Ramos (cell line): ENCODE measurements at regions not wholly inside any gene's neighbourhood (a gene's known extent, or its start where the extent isn't known, plus 50 kb on each side); places are given as distances from the start of the nearest gene placed in this dataset.
"Not testable (repeated sequence)": the region's sequence is repeated elsewhere in the genome, so short reads cannot be mapped to it uniquely, and the experiment has no call there.

Source experiments
- in situ Hi-C: fragments of 300-500 bp; cut with MboI; formaldehyde crosslinking; loops from one replicate; pipeline ENCODE4 v1.14.3; 2022; ENCODE audit warnings: low sequenced_read_pairs; ENCODE audit not compliant: unreplicated experiment

DNA sequence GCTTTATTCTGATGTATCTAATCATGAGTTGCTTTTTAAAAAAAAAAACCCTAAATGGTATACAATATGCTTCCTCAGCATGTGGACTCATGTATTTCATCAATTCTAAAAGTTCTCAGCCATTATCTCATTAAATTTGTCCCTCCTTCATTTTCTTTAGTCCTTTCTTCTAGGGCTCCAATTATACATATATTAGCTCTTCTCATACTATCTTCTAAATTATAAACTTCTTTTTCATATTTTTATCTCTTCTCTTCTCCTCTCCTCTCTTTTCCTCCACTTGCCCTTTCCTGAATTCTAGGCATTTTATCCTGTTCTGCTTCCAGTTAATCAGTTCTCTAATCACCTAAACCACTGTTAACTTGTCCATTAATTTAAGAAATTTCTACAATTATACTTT lies 55.0 kb upstream of the IL33 start:
- in situ Hi-C loops, result no loop called here

DNA sequence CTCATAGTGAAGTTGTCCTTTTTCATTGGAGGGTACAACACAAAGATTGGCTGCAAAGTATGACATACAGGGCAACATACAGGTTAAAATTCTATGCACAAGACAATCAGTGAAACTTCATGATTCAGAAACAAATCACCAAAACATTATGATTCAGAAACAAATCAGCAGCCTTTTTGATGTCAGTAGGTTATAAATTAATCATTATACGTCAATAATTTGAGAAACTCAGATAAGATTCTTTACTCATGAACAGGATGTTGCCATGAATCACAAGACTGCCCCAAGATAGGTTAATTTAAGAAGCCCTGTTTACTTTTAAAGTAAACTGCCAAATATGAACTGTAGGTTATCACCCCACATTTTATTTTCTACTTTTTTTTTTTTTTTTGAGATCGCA lies 62.2 kb upstream of the IL33 start:
- in situ Hi-C loops, result no loop called here

DNA sequence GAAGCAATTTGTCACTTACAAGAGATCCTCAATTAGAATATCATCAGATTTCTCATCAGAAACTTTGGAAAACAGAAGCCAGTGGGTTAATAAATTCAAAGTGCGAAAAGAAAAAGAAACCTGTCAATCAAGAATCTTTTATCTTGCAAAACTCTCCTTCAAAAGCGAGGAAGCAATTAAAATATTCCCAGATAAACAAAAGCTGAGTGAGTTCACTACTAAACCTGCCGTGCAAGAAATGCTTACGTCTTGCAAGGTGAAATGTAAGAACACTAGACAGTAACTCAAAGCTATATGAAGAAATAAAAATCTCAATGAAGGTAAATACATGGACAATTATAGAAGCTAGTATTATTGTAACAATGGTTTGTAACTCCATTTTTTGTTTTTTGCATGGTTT lies 62.8 kb upstream of the IL33 start:
- in situ Hi-C loops, result no loop called here

DNA sequence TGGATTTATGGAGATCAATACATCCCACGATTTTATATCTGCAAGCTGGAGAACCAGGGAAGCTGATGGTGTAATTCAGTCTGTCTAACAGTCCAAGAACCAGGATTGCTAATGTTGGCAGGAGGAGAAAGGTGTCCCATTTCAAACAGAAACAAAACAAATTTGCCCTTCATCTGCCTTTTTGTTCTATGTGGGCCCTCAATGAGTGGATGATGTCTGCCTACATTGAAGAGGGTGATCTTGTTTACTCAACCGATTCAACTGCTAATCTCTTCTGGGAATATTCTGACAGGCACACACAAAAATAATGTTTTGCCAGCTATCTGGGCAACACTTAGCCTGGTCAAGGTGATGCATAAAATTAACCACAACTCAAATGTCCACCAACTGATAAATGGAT lies 65.1 kb upstream of the IL33 start:
- in situ Hi-C loops, result no loop called here

DNA sequence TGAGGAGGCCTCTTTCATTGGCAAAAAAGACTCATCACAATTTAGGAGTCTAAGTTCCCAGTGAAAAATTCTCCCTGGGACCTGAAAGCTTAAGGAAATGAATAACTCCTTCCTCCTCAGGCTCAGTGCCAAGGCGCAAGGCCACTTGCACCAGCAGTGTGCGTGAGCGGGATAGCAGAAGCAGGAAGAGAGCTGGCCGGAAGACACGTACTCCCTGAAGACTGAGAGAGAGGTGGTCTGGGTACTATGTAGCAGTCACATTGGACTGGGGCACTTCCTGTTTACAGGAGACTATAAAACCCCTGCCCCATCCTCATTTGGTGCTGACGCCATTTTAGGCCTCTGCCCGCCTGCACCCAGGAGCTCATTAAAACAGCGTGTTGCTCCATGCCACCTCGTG lies 66.3 kb upstream of the IL33 start:
- in situ Hi-C loops, result no loop called here

DNA sequence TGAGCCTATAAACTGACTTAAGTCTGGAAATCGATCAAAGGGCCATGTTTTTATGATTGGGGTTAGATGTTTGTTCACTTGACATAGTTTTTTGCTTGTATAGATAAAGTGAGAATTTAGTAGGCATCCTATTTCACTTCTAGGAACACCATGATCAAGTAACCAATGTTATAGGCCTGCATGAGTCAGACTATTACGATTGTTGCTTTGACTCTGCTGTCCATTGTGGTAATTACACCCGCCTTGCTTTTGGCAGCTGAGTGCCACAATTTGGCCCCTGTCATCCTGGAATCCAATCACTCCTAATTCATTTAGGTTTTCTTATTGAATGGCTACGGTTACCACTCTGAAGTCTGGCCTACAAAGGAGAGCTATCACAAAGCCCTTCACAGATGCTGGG lies 67.8 kb upstream of the IL33 start:
- in situ Hi-C loops, result no loop called here

DNA sequence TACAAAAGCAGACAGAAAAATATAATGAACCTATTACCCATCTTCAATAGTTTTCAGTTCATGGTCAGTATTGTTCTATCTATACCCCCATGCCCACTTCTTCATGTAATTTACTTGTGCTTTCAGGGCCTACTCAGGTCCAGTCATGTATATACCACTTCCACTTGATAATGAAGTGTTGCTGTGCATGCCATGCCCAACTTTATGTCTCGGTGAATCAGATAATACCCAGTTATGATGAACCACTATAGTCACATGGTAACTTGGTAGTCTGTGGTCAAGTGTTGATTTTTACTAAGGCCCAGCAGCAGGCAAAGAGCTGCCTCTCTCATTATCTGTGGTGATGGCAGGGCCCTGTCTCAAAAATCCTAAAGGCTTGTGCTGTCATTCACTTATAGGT lies 70.7 kb upstream of the IL33 start:
- in situ Hi-C loops, result no loop called here

DNA sequence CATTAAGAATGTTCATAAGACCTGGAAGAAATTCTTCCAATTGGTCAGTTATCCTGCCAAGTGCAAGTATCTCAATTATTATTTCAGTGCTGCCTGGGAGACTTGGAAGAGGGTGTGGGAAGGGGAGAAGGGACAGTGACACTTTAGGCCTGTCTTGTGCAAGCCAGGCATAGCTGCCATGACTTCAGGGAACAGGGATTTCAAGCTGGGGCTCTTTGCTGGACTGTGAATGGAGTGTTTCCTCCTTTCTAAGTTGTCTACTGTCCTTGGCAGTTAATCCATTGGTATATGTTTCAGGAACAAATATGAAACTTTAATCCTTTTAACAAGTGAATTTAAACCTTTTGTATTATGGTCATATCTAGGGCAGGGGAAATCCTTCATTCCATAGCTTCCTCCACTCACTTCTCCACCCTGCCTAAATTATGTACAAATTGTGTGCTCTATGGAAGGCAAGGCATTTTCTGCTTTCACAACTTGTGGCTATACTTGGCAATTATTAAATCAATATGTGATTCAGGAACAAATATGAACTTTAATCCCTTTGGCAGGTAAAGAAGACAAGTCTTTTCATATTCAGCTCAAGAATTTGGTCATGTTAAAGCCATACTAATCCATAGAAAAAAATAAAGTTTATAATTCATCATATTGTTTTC lies 72.7 kb upstream of the IL33 start:
- in situ Hi-C loops, result no loop called here

DNA sequence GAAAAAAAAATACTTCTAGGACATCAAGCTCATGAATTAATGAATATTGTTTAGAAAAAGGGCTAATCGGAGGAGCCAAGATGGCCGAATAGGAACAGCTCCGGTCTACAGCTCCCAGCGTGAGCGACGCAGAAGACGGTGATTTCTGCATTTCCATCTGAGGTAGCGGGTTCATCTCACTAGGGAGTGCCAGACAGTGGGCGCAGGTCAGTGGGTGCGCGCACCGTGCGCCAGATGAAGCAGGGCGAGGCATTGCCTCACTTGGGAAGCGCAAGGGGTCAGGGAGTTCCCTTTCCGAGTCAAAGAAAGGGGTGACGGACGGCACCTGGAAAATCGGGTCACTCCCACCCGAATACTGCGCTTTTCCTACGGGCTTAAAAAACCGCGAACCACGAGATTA lies 79.8 kb upstream of the IL33 start:
- in situ Hi-C loops, result not testable (repeated sequence)

DNA sequence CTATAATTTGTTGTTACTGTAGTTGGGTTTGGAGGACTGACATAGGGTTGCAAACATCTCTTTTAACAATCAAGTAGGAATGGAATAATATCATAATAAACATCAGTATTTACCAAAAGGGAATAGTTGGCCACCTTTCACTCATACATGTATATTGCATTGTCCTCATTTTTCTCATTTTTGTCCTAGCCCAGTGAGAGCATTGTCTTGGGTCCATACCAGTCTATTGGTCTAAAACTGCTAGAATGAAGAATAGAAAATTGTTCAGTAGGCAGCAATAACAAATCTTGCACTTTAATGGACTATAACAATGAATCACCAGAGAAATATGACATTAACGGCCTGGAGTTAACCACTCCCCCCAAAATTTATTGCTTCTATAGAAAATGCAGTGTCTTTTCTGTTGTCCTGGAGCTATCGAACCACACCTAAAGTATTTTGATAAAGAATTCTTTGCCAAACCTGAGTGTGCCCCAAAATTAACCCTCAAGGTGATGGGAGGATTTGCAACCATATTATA lies 80.9 kb upstream of the IL33 start:
- in situ Hi-C loops, result no loop called here

DNA sequence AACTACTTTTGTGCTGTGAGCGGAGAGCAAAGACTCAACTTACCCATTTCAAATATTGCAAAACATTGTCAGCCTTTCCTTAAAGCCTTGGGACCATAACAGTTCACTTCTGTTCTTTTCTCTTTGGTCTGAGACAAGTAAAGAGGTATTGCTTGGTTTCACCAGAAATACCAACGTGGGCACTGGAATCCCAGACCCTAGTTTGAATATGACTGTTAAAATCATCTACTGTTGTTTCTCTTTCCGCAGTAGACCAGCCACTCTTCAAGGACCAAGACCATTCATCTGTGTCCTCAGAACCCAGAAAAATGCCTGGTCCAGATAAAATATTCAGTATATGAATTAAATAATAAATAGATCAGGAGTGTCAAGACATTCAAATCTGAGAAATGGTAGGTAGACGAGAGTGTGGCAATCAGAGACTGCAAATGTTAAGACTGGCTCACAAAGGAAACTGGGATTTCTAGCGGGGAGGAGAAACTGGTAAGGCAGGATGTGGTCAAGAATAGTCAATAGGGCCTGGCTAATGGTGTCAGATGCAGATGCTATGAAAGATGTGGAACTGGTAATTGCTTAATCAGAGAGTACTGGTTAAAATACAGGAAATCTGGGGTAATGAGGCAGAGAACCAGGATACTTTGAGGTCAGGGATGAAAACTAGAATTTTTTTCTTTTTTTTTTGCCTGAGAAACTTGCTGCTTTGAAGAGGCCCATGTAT lies 82.1 kb upstream of the IL33 start:
- in situ Hi-C loops, result no loop called here

DNA sequence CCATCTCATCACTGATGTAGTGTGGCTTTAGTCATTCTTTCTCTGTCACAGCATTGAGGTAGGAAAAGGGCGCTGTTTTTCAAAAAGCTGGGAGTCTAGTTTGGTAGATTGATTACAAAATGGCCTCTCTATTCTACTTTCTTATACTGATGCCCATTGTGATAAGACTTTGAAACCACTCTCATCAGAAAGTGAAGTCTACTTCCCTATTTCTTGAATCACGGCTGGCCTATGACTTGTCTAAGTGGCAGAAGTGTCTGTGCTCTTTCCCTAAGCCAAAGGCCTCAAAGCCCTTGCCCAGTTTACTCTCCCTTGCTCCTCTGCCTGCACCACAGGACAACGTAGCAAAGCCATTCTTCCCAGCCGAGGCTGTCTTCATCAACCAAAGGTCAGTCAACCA lies 83.0 kb upstream of the IL33 start:
- in situ Hi-C loops, result no loop called here

DNA sequence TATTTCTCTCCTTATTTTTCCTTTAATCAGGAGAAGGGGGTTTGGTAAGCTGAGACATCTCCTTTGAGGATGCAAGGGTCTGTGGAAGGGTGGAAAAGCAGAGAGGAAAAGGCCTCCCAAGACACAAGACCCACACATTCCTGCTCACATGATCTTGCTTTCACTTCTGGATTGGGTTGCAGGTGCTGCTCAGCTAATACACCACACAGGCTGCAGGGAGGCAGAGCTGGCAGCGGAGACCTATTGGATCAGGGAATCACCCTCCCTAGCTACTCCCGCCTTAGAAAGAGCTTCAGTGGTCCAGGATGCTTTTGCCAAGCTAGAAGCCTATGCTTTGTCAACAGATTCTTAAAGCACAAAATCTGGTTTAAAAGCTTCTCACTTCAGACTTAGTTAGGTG lies 87.6 kb upstream of the IL33 start:
- in situ Hi-C loops, result no loop called here

DNA sequence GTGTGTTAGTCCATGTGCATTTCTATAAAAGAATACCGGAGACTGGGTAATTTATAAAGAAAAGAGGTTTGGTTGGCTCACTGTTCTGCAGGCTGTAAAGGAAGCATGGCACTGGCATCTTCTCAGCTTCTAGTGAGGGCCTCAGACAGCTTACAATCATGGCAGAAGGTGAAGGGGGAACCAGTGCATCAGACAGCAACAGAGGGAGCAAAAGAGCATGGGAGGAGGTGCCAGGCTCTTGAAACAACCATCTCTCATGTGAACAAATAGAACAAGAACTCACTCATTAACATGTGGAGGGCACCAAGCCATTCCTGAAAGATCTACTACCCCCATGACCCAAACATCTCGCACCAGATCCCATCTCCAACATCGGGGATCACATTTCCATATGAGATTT lies 89.2 kb upstream of the IL33 start:
- in situ Hi-C loops, result no loop called here

DNA sequence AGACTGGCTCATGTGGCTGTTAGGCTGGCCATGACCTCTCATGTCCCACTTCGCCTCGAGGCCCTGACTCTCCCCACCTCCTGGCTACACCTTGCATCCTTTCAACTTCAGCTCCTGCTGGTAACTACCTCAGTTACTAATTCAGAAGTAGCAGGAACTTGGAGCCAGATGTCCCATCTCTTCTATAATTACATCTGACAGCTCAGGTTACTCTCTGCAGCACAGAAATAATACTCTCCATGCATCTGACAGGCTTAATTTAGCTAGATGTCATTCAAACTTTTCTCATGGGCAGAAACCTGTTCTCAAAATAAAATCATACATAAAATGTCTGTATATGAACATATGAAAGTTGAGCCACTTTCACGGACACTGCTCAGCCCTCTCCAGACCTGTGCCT lies 92.2 kb upstream of the IL33 start:
- in situ Hi-C loops, result no loop called here

DNA sequence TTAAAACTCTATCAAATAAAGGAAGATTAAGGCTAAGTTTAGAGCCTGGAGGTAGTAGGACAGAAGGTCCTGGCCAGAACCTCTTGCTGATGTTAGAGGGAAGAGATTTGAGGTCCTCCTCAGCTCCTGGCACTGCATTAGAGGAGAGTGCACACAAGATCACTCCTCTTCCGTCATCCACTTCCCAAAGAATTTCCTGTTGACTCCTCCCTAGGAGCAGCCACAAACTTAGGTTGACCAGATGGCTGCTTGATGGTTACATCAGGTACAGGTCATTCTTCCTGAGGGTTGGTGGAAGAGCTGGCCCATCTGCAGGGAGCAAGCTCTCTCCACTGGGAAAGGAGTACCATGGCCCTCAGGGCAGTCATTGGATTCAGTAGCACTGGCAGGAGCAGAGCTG lies 93.9 kb upstream of the IL33 start:
- in situ Hi-C loops, result no loop called here

DNA sequence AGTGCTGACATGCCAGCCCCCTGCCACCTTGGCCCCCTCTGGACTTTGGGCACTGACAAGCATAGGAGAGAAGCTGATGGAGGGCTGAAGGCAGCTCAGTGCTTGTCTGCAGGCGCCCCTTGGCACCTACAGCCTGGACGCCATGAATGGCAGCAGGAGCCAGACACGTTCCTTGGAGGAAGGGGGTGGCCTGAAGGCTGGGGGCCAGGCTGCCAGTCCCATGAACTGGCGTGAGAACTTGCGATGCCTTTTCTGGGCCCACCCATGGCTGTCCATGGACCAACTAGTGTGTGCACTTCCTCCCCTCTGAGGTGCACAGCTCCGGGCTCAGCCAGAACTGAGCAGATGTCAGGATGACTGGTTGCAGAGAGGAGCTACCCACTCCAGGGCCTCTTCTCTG lies 99.0 kb upstream of the RANBP6 start:
- in situ Hi-C loops, result no loop called here

DNA sequence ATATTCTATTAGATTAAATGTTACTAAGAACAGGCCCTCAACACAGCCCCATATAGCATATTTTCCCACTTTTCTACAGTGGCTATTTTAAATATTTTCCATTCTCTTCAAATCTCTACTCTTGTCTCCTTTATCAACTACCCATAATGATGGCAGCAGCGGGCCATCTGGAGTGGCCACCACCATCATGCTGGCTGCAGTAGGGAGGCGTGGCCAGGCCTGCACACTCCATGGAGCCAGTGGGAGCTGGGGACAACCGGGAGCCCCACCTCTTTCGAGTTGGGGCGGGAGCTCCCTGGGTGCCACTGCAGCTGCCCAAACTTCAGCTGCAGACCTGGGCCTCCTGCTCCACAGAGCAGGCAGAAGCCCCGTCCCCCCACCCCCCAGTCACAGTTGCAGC lies 98.4 kb upstream of the RANBP6 start:
- in situ Hi-C loops, result no loop called here

DNA sequence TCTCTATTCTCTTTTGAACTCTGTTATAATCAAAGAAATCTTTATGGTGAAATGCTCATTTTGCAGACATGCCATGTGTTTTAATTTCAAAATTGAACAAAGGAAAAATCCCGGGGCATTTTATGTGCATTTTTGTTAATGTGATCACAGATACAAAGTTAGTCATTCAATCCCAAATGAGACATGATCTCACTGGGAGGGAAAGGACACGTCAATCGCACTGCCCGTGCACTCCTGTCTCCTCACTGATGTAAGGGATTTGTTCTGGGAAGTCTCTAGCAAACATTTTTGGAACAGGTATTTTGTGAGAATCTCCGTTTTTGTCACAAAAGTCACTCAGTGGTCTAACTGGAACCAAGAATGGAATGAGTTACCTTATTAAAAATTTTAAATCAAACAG lies 97.9 kb upstream of the RANBP6 start:
- in situ Hi-C loops, result no loop called here

DNA sequence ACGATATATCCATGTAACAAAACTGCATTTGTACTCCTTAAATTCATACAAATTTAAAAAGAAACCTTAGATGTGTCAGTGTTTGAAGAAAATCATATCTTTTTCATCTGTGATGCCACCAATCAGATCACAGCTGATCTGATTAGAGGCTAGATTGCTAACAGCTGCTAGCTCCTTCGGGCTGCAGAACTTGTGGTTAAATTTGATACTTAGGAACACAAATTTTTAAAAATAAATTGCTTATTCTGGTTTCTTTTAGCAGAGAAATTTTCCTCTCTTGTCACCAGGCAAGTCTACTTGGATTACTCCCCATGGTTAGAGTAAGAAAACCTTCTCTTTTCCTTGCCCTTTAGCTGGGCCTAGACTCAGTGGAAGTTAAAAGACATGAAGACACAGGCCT lies 94.6 kb upstream of the RANBP6 start:
- in situ Hi-C loops, result no loop called here

DNA sequence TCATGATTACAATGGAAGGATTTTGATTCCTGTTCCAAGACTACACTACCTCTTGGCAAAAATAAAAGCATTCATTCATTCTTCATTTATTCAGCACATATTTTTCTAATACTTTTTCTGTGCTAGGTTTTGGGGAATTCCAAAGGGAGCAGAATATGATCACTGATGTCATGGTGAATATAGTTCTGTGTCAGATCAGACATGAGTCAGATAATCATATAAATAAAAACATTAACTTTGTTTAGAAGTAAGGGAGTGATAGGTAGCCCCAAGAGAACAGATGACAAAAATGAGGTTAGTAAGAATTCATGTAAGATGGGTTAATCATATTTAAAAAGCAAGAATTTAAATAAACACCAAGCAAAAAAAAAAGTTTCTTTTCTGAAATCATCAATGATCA lies 94.1 kb upstream of the RANBP6 start:
- in situ Hi-C loops, result no loop called here

DNA sequence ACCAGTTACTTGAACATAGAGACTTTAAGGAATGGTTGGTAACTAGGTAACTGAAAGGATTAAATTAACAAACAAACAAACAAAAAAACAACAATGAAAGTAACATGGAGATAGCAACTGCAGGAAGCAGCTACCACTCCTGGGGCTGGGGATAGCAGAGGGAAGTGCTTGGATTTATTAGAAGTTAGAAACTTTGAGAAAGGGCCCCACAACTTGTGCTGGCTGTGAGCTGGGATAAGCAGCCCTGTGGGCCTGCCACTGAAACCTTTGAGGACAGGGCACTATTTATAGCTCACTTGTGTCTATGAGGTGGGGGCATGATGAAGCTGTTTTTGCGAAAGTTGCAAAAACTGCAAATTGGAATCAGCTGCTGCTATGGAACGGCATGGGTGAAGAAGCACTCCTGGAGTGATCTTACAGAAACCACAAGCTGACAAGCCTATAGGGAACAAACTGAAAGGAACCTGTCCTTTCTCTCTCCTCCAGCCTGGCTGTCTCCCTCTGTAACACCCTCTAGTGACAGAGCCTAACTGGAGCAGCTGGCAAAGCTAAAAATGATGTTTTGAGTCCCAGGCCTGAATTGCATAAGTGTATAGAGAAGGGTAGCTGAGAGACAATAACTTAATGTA lies 91.4 kb upstream of the RANBP6 start:
- in situ Hi-C loops, result no loop called here
